ENCODE measurements at regions not wholly inside any gene's neighbourhood (a gene's known extent, or its start where the extent isn't known, plus 50 kb on each side); places are given as distances from the start of the nearest gene placed in this dataset.
"Not testable (repeated sequence)": the region's sequence is repeated elsewhere in the genome, so short reads cannot be mapped to it uniquely, and the experiment has no call there.

- H3K9me3 ChIP-seq, result peaks cover 0 to 8% (median 0%) of the 10 kb centered on the region in 3 donors
- H3K27me3 ChIP-seq, result no peaks in the 10 kb centered on the region
- no peak overlapping the region for H3K4me3 ChIP-seq
- intact Hi-C loops (cut with DNase I), result no loop called here
- no peaks in the 10 kb centered on the region for H3K4me1 ChIP-seq
- TF ChIP-seq CTCF (IDR thresholded peaks at IDR 0.05) (no peak), POLR2A (IDR thresholded peaks at IDR 0.05) (no peak)
- ATAC-seq (no peak), DNase-seq (no peak)
- no peak overlapping the region for H3K27ac ChIP-seq
- WGBS, 2 donors, result 69 to 70% methylated on average over 1 of the region's 1 CpG
- H3K36me3 ChIP-seq (replicated peaks in 1 of 2; ENCODE audit: insufficient read depth in 1 of 2, low read depth in 2 of 2), result no peaks in the 10 kb centered on the region
Measured at GRCh38 chr1:188004849-188005248, 1176.1 kb downstream of the PLA2G4A start.

- 61 to 64% methylated on average over 1 of the region's 1 CpG for WGBS, 2 donors
- Histone ChIP-seq H3K4me1 (no peaks in the 10 kb centered on the region), H3K36me3 (replicated peaks in 1 of 2; ENCODE audit: insufficient read depth in 1 of 2, low read depth in 2 of 2) (no peaks in the 10 kb centered on the region), H3K27ac (no peak overlapping the region), H3K4me3 (no peak overlapping the region), H3K27me3 (no peaks in the 10 kb centered on the region), H3K9me3 (peaks cover 0 to 8% (median 0%) of the 10 kb centered on the region in 3 donors)
- ATAC-seq (no peak), DNase-seq (no peak)
- intact Hi-C loops (cut with DNase I), result no loop called here
- no peak for TF ChIP-seq CTCF (IDR thresholded peaks at IDR 0.05)
- TF ChIP-seq POLR2A (IDR thresholded peaks at IDR 0.05), result no peak
Measured at GRCh38 chr1:188006354-188006753, 1177.6 kb downstream of the PLA2G4A start.

- DNase-seq; H3K4me3 ChIP-seq; H3K9me3 ChIP-seq; H3K27me3 ChIP-seq; H3K4me1 ChIP-seq; H3K27ac ChIP-seq; ATAC-seq; intact Hi-C loops (cut with DNase I); H3K36me3 ChIP-seq (replicated peaks in 1 of 2; ENCODE audit: insufficient read depth in 1 of 2, low read depth in 2 of 2): not testable (repeated sequence)
- WGBS, 2 donors, result 91 to 96% methylated on average over 30 to 41 of the region's 49 CpGs
Measured at GRCh38 chr1:188013222-188013849, 1184.6 kb downstream of the PLA2G4A start.

- Histone ChIP-seq H3K9me3 (no peaks in the 10 kb centered on the region), H3K27ac (no peak overlapping the region), H3K4me1 (no peaks in the 10 kb centered on the region), H3K4me3 (no peak overlapping the region), H3K36me3 (replicated peaks in 1 of 2; ENCODE audit: insufficient read depth in 1 of 2, low read depth in 2 of 2) (no peaks in the 10 kb centered on the region), H3K27me3 (no peaks in the 10 kb centered on the region)
- intact Hi-C loops (cut with DNase I), result no loop called here
- TF ChIP-seq CTCF (IDR thresholded peaks at IDR 0.05), result no peak
- no peak for TF ChIP-seq POLR2A (IDR thresholded peaks at IDR 0.05)
- WGBS, 2 donors, result 91 to 94% methylated on average over 4 of the region's 4 CpGs
- ATAC-seq, result no peak
- no peak for DNase-seq
Measured at GRCh38 chr1:188017921-188018320, 1189.2 kb downstream of the PLA2G4A start.

- no peaks in the 10 kb centered on the region for H3K4me1 ChIP-seq
- DNase-seq (no peak), ATAC-seq (no peak)
- no peak overlapping the region for H3K27ac ChIP-seq
- TF ChIP-seq POLR2A (IDR thresholded peaks at IDR 0.05), result no peak
- no peak for TF ChIP-seq CTCF (IDR thresholded peaks at IDR 0.05)
- no peaks in the 10 kb centered on the region for H3K36me3 ChIP-seq (replicated peaks in 1 of 2; ENCODE audit: insufficient read depth in 1 of 2, low read depth in 2 of 2)
- no peaks in the 10 kb centered on the region for H3K9me3 ChIP-seq
- H3K27me3 ChIP-seq, result no peaks in the 10 kb centered on the region
- WGBS, 2 donors, result 73 to 74% methylated on average over 2 of the region's 2 CpGs
- no peak overlapping the region for H3K4me3 ChIP-seq
- intact Hi-C loops (cut with DNase I), result no loop called here
Measured at GRCh38 chr1:188022661-188023060, 1193.9 kb downstream of the PLA2G4A start.

All from body of pancreas (tissue), 4 donors.